ENCODE measurements at regions not wholly inside any gene's neighbourhood (a gene's known extent, or its start where the extent isn't known, plus 50 kb on each side); places are given as distances from the start of the nearest gene placed in this dataset.
"Not testable (repeated sequence)": the region's sequence is repeated elsewhere in the genome, so short reads cannot be mapped to it uniquely, and the experiment has no call there.

DNA sequence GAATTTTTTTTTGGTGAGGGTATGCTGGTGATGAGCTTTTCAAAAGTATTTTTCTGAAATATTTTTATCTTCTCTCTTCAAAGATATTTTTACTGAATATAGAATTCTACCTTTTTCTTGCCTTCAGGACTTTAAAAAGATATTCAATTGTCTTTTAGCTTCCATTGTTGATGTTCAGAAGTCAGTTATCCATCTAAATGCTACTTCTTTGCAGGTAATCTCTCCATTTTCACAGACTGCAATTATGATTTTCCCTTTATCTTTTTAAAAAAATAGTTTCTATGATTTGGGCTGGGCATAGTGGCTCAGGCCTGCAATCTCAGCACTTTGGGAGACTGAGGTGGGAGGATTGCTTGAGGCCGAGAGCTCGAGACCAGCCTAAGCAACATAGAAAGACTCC is 222.4 kb downstream of the IL20RB start:
- CTCF ChIA-PET: no interaction called here
- TF ChIP-seq, protein P1, sequence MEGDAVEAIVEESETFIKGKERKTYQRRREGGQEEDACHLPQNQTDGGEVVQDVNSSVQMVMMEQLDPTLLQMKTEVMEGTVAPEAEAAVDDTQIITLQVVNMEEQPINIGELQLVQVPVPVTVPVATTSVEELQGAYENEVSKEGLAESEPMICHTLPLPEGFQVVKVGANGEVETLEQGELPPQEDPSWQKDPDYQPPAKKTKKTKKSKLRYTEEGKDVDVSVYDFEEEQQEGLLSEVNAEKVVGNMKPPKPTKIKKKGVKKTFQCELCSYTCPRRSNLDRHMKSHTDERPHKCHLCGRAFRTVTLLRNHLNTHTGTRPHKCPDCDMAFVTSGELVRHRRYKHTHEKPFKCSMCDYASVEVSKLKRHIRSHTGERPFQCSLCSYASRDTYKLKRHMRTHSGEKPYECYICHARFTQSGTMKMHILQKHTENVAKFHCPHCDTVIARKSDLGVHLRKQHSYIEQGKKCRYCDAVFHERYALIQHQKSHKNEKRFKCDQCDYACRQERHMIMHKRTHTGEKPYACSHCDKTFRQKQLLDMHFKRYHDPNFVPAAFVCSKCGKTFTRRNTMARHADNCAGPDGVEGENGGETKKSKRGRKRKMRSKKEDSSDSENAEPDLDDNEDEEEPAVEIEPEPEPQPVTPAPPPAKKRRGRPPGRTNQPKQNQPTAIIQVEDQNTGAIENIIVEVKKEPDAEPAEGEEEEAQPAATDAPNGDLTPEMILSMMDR (IDR thresholded peaks at IDR 0.05; ENCODE audit: insufficient read depth, low read depth, low read length): no peak
- POLR2A ChIA-PET: no interaction called here
- no peak overlapping the region for H3K4me3 ChIP-seq (ENCODE audit: low read depth, low read length)
- H3K36me3 ChIP-seq (ENCODE audit: control insufficient read depth, insufficient read depth, low read length): no peaks in the 10 kb centered on the region
- DNase-seq (ENCODE audit: low read depth): no peak
- H3K27me3 ChIP-seq (ENCODE audit: control insufficient read depth, insufficient read depth, low read length): no peaks in the 10 kb centered on the region

- no peak overlapping the region for H3K4me3 ChIP-seq (ENCODE audit: low read depth, low read length)
- H3K36me3 ChIP-seq (ENCODE audit: control insufficient read depth, insufficient read depth, low read length): no peaks in the 10 kb centered on the region
- ChIA-PET CTCF (no interaction called here), POLR2A (no interaction called here)
- TF ChIP-seq, protein P1 (IDR thresholded peaks at IDR 0.05; ENCODE audit: insufficient read depth, low read depth, low read length): no peak
- no peak for DNase-seq (ENCODE audit: low read depth)
- no peaks in the 10 kb centered on the region for H3K27me3 ChIP-seq (ENCODE audit: control insufficient read depth, insufficient read depth, low read length)
Measured at GRCh38 chr3:137191133-137191923, 233.5 kb downstream of the IL20RB start.

DNA sequence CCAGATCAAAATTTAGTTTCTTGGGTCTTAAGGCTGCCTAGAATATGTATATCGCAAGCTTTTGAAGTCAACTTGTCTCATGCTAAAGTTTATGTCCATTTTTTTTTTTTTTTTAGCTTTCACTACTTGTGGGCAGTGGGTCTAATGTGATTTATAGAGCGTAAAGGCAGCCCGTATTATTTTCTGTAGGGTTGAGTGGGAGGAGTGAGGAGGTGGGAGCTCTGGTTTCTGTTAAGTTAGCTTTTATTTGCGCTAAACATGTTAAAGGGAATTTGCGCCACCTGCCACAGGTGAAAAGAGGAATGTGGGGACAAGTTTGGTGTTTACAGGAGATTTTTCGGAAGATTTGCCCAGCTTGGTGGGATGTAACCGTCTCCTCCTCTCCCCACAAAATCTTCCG is 234.2 kb downstream of the IL20RB start:
- CTCF ChIA-PET: no interaction called here
- H3K27me3 ChIP-seq (ENCODE audit: control insufficient read depth, insufficient read depth, low read length): no peaks in the 10 kb centered on the region

DNA sequence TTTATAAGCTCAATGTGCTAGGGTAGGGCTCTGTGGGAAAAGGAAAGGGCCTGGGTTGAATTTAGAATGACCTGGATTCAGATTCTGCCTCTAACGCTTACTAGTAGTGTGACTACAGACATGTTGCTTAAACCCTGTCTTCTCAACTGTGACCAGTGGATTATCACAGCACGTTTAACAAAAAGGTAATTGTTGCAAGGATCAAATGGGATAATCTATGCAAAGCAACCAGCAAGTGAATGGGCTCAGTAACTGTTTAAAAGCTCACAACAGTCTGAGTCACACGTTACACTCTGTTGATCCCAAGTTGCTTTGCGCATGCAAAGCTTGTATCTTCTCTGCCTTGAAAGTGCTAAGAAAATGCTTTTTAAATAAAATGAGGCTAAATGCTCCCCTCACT is 236.5 kb downstream of the IL20RB start:
- CTCF ChIA-PET: no interaction called here
- POLR2A ChIA-PET: no interaction called here

More for the DNA sequence above, 234.2 kb downstream of the IL20RB start:
- TF ChIP-seq, protein P1 (IDR thresholded peaks at IDR 0.05; ENCODE audit: insufficient read depth, low read depth, low read length): no peak
- no peak for DNase-seq (ENCODE audit: low read depth)
- POLR2A ChIA-PET: no interaction called here
- H3K4me3 ChIP-seq (ENCODE audit: low read depth, low read length): no peak overlapping the region
- H3K36me3 ChIP-seq (ENCODE audit: control insufficient read depth, insufficient read depth, low read length): no peaks in the 10 kb centered on the region

DNA sequence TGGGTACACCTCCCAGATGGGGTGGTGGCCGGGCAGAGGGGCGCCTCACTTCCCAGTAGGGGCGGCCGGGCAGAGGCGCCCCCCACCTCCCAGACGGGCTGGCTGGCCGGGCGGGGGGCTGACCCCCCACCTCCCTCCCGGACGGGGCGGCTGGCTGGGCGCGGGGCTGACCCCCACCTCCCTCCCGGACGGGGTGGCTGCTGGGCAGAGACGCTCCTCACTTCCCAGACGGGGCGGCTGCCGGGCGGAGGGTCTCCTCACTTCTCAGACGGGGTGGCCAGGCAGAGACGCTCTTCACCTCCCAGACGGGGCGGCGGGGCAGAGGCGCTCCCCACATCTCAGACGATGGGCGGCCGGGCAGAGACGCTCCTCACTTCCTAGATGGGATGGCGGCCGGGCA is 240.6 kb downstream of the IL20RB start:
- H3K4me3 ChIP-seq (ENCODE audit: low read depth, low read length); DNase-seq (ENCODE audit: low read depth); POLR2A ChIA-PET; CTCF ChIA-PET; H3K27me3 ChIP-seq (ENCODE audit: control insufficient read depth, insufficient read depth, low read length); H3K36me3 ChIP-seq (ENCODE audit: control insufficient read depth, insufficient read depth, low read length): not testable (repeated sequence)

More for the DNA sequence above, 236.5 kb downstream of the IL20RB start:
- no peaks in the 10 kb centered on the region for H3K36me3 ChIP-seq (ENCODE audit: control insufficient read depth, insufficient read depth, low read length)
- no peak overlapping the region for H3K4me3 ChIP-seq (ENCODE audit: low read depth, low read length)
- DNase-seq (ENCODE audit: low read depth): no peak
- TF ChIP-seq, protein P1 (IDR thresholded peaks at IDR 0.05; ENCODE audit: insufficient read depth, low read depth, low read length): no peak
- H3K27me3 ChIP-seq (ENCODE audit: control insufficient read depth, insufficient read depth, low read length): no peaks in the 10 kb centered on the region

DNA sequence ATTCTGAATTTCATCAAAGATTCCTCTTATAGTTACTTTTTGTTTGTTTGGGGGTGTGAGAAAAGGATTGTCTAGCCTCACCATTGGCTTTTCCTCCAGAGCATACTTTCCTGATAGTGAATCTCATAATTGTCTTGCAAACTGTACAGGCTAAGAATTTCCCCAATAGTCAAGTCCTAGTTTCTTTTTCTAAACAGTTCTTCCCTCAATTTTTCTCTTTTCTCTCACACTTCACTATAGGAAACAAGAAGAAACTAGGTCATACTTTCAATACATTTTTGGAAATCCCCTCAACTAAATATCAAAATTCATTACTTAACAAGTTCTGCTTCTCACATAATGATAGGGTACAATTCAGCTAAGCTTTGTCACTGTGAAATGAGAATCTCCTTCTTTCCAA is 241.9 kb downstream of the IL20RB start:
- ChIA-PET CTCF (no interaction called here), POLR2A (no interaction called here)
- no peak for DNase-seq (ENCODE audit: low read depth)
- TF ChIP-seq, protein P1 (IDR thresholded peaks at IDR 0.05; ENCODE audit: insufficient read depth, low read depth, low read length): no peak
- Histone ChIP-seq H3K36me3 (ENCODE audit: control insufficient read depth, insufficient read depth, low read length) (no peaks in the 10 kb centered on the region), H3K27me3 (ENCODE audit: control insufficient read depth, insufficient read depth, low read length) (no peaks in the 10 kb centered on the region), H3K4me3 (ENCODE audit: low read depth, low read length) (no peak overlapping the region)
